GM18870 (cell line): ENCODE measurements at regions not wholly inside any gene's neighbourhood (a gene's known extent, or its start where the extent isn't known, plus 50 kb on each side); places are given as distances from the start of the nearest gene placed in this dataset.
"Not testable (repeated sequence)": the region's sequence is repeated elsewhere in the genome, so short reads cannot be mapped to it uniquely, and the experiment has no call there.

Source experiments
- ATAC-seq: cut with Tn5 transposase; IDR thresholded peaks from one replicate; pipeline ENCODE4 v1.9.1; 2021; ENCODE audit warnings: moderate library complexity; ENCODE audit not compliant: unreplicated experiment

- ATAC-seq = no peak
Observed at GRCh38 chr11:37841016-37841415, 1243.0 kb upstream of the RAG2 start.

GRCh38 chr11:37840345-37840744 is 1242.3 kb upstream of the RAG2 start:
- not testable (repeated sequence) for ATAC-seq

GRCh38 chr11:37830529-37830928 is 1232.5 kb upstream of the RAG2 start:
- no peak for ATAC-seq

GRCh38 chr11:37817727-37818270 is 1219.8 kb upstream of the RAG2 start:
- no peak for ATAC-seq

- ATAC-seq = no peak
Observed at GRCh38 chr11:37812281-37812880, 1214.3 kb upstream of the RAG2 start.

GRCh38 chr11:37811349-37811748 is 1213.3 kb upstream of the RAG2 start:
- no peak for ATAC-seq

- no peak for ATAC-seq
Observed at GRCh38 chr11:37804666-37805065, 1206.6 kb upstream of the RAG2 start.

GRCh38 chr11:37788141-37788877 is 1190.3 kb upstream of the RAG2 start:
- ATAC-seq = no peak

- ATAC-seq = no peak
Observed at GRCh38 chr11:37786214-37786755, 1188.2 kb upstream of the RAG2 start.

GRCh38 chr11:37774441-37774840 is 1176.4 kb upstream of the RAG2 start:
- no peak for ATAC-seq

GRCh38 chr11:37770145-37770544 is 1172.1 kb upstream of the RAG2 start:
- ATAC-seq = no peak

GRCh38 chr11:37762079-37762478 is 1164.0 kb upstream of the RAG2 start:
- no peak for ATAC-seq

- no peak for ATAC-seq
Observed at GRCh38 chr11:37755521-37755920, 1157.5 kb upstream of the RAG2 start.

- ATAC-seq = no peak
Observed at GRCh38 chr11:37748641-37749040, 1150.6 kb upstream of the RAG2 start.

GRCh38 chr11:37747121-37747520 is 1149.1 kb upstream of the RAG2 start:
- no peak for ATAC-seq

GRCh38 chr11:37727371-37727770 is 1129.3 kb upstream of the RAG2 start:
- no peak for ATAC-seq

GRCh38 chr11:37724315-37724714 is 1126.3 kb upstream of the RAG2 start:
- no peak for ATAC-seq

GRCh38 chr11:37721485-37721884 is 1123.4 kb upstream of the RAG2 start:
- ATAC-seq = no peak

GRCh38 chr11:37718431-37718999 is 1120.5 kb upstream of the RAG2 start:
- ATAC-seq = no peak

- no peak for ATAC-seq
Observed at GRCh38 chr11:37712251-37712650, 1114.2 kb upstream of the RAG2 start.

GRCh38 chr11:37710031-37710430 is 1112.0 kb upstream of the RAG2 start:
- no peak for ATAC-seq

GRCh38 chr11:37704791-37705190 is 1106.8 kb upstream of the RAG2 start:
- ATAC-seq = no peak
